Esophagus muscularis mucosa (tissue), 4 donors: ENCODE measurements at regions not wholly inside any gene's neighbourhood (a gene's known extent, or its start where the extent isn't known, plus 50 kb on each side); places are given as distances from the start of the nearest gene placed in this dataset.

ENCODE experiments used
- DNase-seq: peaks from one replicate; pipeline ENCODE4 v3.0.0-alpha.2; 2017; ENCODE audit errors: extremely low spot score
- H3K27ac ChIP-seq, 4 donors: fragments of 200-600 bp; sonication (generic); replicated peaks in 1 of 4; 1 replicate in 3 of 4; 2 replicates in 1 of 4; pipeline ENCODE4 v1.5.1; 2016 to 2019; ENCODE audit warnings: mild to moderate bottlenecking in 1 of 4
- H3K27me3 ChIP-seq, 4 donors: fragments of 200-600 bp; sonication (generic); one replicate each; pipeline versions ENCODE4 v1.5.1 to v1.6.0; 2016 to 2019
- H3K36me3 ChIP-seq, 4 donors: fragments of 200-600 bp; sonication (generic); one replicate each; pipeline ENCODE4 v1.5.1; 2016 to 2019
- H3K4me1 ChIP-seq, 4 donors: fragments of 200-600 bp; sonication (generic); one replicate each; pipeline ENCODE4 v1.5.1; 2016 to 2019
- H3K4me3 ChIP-seq, 4 donors: fragments of 200-600 bp; sonication (generic); 1 replicate in 2 of 4; 2 replicates in 2 of 4; pipeline ENCODE4 v1.5.1; 2016 to 2019; ENCODE audit warnings: mild to moderate bottlenecking in 4 of 4, moderate library complexity in 1 of 4
- H3K9me3 ChIP-seq, 4 donors: fragments of 200-600 bp; sonication (generic); 1 replicate in 3 of 4; 2 replicates in 1 of 4; pipeline ENCODE4 v1.5.1; 2016 to 2019
- EP300 ChIP-seq: sonication (generic); formaldehyde crosslinking; IDR thresholded peaks from one replicate; pipeline ENCODE4 v1.6.1; 2017; ENCODE audit warnings: antibody characterized with exemption
- POLR2A ChIP-seq: fragments of 450-650 bp; IDR thresholded peaks from one replicate; pipeline ENCODE4 v1.6.1; 2017; ENCODE audit warnings: antibody characterized with exemption, moderate library complexity, mild to moderate bottlenecking, low read depth
- POLR2AphosphoS5 ChIP-seq, 2 donors: sonication (generic); formaldehyde crosslinking; IDR thresholded peaks; one replicate each; pipeline ENCODE4 v1.6.1; 2017; ENCODE audit warnings: antibody characterized with exemption in 2 of 2
- WGBS: methylation state at CpG from one replicate; pipeline ENCODE4 v1.1.5; 2018; 5-methylcytosine and 5-hydroxymethylcytosine counted together
- intact Hi-C: fragments of 100-400 bp; cut with DNase I; formaldehyde crosslinking; loops from one replicate; pipeline ENCODE4 v1.15.1; 2023
- TF ChIP-seq, protein P1 (sequence below), 3 experiments: fragments of 200-600 bp in 2 of 3; fragments of 450-650 bp in 1 of 3; sonication (generic) in 2 of 3; IDR thresholded peaks; one replicate each; pipeline ENCODE4 v1.5.1; 2017 to 2019; ENCODE audit warnings: antibody characterized with exemption in 3 of 3, mild to moderate bottlenecking in 2 of 3, moderate library complexity in 1 of 3

GRCh38 chr2:173763641-173764040 is 201.5 kb downstream of the SP3 start:
- intact Hi-C loops: no loop called here
- Histone ChIP-seq H3K27ac (no peak overlapping the region), H3K9me3 (no peaks in the 10 kb centered on the region), H3K4me1 (peaks cover 0 to 12% (median 9%) of the 10 kb centered on the region in 4 donors), H3K27me3 (no peaks in the 10 kb centered on the region), H3K36me3 (no peaks in the 10 kb centered on the region), H3K4me3 (no peak overlapping the region)
- no peak for DNase-seq
- 100% methylated on average over 1 of the region's 1 CpG for WGBS
- TF ChIP-seq, protein P1, sequence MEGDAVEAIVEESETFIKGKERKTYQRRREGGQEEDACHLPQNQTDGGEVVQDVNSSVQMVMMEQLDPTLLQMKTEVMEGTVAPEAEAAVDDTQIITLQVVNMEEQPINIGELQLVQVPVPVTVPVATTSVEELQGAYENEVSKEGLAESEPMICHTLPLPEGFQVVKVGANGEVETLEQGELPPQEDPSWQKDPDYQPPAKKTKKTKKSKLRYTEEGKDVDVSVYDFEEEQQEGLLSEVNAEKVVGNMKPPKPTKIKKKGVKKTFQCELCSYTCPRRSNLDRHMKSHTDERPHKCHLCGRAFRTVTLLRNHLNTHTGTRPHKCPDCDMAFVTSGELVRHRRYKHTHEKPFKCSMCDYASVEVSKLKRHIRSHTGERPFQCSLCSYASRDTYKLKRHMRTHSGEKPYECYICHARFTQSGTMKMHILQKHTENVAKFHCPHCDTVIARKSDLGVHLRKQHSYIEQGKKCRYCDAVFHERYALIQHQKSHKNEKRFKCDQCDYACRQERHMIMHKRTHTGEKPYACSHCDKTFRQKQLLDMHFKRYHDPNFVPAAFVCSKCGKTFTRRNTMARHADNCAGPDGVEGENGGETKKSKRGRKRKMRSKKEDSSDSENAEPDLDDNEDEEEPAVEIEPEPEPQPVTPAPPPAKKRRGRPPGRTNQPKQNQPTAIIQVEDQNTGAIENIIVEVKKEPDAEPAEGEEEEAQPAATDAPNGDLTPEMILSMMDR (IDR thresholded peaks at IDR 0.05): no peak
- TF ChIP-seq POLR2AphosphoS5 (IDR thresholded peaks at IDR 0.05) (no peak), EP300 (no peak), POLR2A (no peak)

DNA sequence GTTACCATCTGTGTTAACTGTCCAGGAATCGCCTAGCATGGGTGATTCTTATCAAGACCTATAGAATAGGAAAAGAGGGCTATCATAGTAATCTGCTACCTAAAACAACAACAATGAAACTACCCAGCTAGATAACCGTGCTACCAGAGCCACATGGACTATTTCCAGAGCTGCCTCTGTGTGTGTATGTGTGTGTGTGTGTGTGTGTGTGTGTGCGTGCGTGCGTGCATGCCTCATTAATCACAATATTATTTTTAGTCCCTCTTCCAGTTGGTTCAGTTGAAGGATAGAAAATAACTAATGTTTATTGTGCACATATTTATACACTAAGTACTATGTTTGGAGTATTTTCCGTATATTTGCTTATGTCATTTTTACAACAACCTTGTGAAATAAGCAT is 201.1 kb downstream of the SP3 start:
- peaks cover 0 to 12% (median 9%) of the 10 kb centered on the region in 4 donors for H3K4me1 ChIP-seq
- intact Hi-C loops: no loop called here
- no peaks in the 10 kb centered on the region for H3K9me3 ChIP-seq
- 78% methylated on average over 6 of the region's 6 CpGs for WGBS
- no peaks in the 10 kb centered on the region for H3K36me3 ChIP-seq
- no peak overlapping the region for H3K27ac ChIP-seq
- no peak for DNase-seq
- TF ChIP-seq EP300: no peak
- no peak for TF ChIP-seq POLR2AphosphoS5 (IDR thresholded peaks at IDR 0.05)
- TF ChIP-seq POLR2A: no peak
- TF ChIP-seq, protein P1 (IDR thresholded peaks at IDR 0.05): no peak
- H3K4me3 ChIP-seq: no peak overlapping the region
- no peaks in the 10 kb centered on the region for H3K27me3 ChIP-seq

DNA sequence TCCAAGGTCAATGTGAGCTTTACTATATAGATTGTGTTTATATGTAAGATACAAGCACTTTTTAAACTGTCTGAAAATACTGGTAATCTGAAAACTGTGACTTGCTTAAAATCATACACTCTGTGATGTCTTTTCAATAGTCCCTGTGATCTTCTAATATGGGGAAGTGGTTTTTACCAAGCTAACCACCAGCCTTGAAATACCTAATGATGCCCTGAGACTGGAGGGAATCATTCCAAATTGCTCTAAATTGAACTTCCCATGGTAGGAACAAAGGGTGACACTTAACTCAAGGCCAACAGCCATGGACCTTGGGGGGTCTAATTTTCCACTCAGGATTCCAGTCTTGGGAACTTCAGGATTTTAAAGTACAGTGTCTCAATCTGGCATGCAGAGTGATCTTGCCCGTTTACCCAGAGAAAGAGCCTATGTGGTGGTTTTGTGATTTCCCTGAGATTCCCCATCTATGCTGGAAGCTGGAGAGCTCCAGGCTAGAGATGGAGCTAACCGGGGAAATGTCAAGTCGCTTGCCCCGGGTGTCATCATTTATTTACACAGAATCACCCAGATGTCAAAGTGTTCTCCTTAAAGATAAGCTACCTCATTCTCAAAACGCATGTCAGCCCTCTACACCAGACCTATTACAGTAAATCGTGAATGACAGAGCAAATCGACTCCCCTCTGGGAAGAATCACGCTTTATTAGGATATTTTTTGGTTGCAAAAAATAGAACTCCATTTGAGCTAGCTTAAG is 198.5 kb downstream of the SP3 start:
- Histone ChIP-seq H3K4me1 (no peaks in the 10 kb centered on the region), H3K36me3 (no peaks in the 10 kb centered on the region), H3K27ac (no peak overlapping the region), H3K4me3 (no peak overlapping the region), H3K27me3 (no peaks in the 10 kb centered on the region), H3K9me3 (no peaks in the 10 kb centered on the region)
- WGBS: 68% methylated on average over 8 of the region's 8 CpGs
- TF ChIP-seq POLR2A (no peak), EP300 (no peak), POLR2AphosphoS5 (IDR thresholded peaks at IDR 0.05) (no peak)
- TF ChIP-seq, protein P1 (IDR thresholded peaks at IDR 0.05): no peak
- intact Hi-C loops: no loop called here
- no peak for DNase-seq

- TF ChIP-seq, protein P1 (IDR thresholded peaks at IDR 0.05): no peak
- TF ChIP-seq POLR2A (no peak), POLR2AphosphoS5 (IDR thresholded peaks at IDR 0.05) (no peak), EP300 (no peak)
- H3K4me1 ChIP-seq: no peaks in the 10 kb centered on the region
- WGBS: 87% methylated on average over 5 of the region's 5 CpGs
- no peak overlapping the region for H3K4me3 ChIP-seq
- no peaks in the 10 kb centered on the region for H3K27me3 ChIP-seq
- intact Hi-C loops: no loop called here
- H3K27ac ChIP-seq: no peak overlapping the region
- H3K36me3 ChIP-seq: no peaks in the 10 kb centered on the region
- DNase-seq: no peak
- H3K9me3 ChIP-seq: no peaks in the 10 kb centered on the region
Observed at GRCh38 chr2:173770947-173771678, 194.1 kb downstream of the SP3 start.
